GM19099 (cell line): ENCODE measurements at regions not wholly inside any gene's neighbourhood (a gene's known extent, or its start where the extent isn't known, plus 50 kb on each side); places are given as distances from the start of the nearest gene placed in this dataset.

Experiments
- POLR2A ChIP-seq: IDR thresholded peaks from 3 replicates; pipeline ENCODE4 v1.6.1; 2011; ENCODE audit warnings: low read depth; ENCODE audit not compliant: insufficient read length; ENCODE audit errors: extremely low read depth

DNA sequence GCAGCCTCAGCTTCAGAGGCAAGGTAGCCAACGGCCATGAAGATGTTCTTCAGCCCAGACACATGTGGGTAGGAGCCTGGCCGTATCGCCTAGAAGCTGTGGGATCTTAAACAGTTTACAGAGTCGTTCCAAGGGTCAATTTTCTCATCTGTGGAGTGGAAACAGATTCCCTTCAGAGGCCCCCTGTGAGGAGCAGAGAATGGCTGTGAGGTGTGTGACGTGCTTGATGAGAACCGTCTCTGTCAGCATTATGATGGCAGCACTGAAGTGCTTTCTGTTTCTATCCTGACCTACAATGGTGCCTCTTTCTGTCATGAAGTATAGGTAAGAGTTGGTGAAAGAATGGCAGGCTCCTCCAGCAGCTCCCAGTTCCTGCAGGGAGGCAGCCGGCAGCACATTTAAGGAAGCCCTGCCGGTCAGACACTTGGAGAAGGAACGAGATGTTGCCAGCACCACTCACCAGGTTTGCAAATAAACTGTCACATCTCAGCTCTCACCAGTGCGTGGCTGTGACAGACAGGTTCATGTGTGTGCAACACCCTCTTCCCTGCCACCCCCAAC lies 277.3 kb downstream of the FOXO1 start:
- TF ChIP-seq POLR2A: no peak

DNA sequence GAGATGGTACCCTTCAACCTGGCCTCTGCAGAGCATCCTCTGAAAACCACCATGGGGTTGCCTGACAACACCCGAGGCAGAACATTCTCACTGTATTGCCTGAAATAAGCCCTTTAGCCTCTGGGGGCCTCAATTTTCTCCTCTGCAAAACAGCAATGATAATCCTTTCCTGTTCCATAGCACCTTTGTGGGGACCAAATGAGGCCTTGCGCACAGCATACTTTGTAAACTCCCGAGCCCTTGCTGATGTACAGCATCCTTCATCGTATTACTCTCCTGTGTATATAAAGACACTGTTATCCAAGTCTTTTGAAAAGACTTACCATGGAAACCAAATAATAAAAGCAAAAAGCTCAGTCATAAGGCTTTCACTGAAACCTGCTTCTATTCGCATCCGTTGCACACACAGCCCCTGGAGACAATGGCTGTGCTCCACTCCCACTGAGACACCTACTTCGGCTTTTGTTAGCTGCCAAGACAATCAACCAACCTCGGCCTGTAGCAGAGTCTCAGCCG lies 276.0 kb downstream of the FOXO1 start:
- TF ChIP-seq POLR2A: no peak

DNA sequence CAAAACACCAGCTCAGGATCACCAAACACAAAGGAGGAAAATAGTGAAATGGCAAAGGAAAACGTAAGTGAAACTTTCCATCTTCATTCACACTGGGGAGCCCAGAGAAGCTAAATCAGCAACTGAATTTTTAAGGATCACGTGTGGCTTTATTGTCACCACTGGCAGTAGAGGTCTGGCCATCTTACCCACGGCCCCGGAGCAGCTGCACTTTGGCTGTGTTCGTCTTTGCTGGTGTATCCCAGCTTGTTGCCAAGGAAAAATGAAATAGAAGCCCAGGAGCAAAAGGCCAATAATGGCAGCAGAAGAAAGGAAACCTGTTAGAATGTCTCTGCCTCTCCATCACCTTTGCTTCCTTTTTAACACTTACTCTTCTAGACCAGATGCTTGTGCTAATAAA lies 274.7 kb downstream of the FOXO1 start:
- TF ChIP-seq POLR2A: no peak

DNA sequence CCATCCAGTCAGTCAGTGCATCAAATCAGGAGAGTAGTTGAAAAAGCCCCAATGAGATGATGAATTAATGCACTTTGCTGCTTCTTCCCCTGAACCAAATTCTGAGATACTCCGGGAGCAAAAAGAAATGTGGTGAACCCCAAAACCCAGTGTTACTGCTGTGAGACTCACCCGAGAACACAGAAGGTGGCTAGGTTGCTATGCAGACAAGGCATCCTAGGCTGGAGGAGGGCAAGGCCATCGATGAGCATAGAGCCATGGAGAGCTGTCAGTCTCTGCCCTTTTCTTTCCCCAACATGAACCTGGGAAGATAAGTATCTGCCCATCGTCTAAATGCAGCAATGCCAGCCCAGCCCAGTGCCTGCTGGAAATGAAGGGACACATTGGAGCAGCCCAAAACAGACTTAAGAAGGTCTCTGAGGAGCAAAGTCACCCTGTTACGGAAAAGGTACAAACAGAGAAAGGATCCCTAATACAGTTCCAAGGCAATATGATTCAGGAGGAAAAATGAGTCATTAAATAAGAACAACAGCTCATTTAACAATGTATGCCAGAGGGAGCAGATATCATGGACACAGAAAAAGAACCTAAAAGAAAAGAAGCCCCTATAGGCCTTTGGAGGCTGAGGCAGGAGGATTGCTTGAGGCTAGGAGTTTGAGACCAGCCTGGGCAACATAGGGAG lies 272.0 kb downstream of the FOXO1 start:
- TF ChIP-seq POLR2A: no peak

DNA sequence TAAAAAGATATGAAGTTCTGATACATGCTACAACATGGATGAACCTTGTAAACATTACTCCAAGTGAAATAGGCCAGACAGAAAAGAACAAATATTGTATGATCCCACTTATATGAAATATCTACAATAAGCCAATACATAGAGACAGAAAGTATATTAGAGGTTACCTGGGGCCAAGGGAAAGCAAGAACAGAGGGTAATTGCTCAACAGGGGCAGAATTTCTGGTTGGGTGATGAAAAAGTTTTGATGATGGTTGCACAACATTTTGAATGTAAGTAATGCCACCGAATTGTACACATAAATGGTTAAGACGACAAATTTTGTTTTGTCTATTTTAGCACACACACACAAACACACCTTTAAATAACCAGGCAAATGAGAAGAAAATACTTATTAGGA lies 268.4 kb downstream of the FOXO1 start:
- TF ChIP-seq POLR2A: no peak

DNA sequence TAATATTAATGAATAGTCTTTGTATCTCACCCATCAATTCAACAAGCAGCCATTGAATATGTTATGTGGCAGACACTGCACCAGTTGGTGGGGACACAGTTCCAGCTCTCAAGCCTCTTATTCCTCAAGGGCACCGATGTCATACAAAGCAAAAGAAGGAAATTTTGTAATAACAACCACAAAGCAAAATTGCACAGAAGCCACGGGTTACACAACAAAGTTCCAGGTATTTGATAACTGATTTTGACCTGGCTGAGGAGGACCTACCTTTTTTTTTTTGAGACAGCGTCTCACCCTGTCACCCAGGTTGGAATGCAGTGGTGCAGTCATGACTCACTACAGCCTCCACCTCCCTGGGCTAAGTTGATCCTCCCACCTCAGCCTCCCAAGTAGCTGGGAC lies 266.7 kb downstream of the FOXO1 start:
- TF ChIP-seq POLR2A: no peak

DNA sequence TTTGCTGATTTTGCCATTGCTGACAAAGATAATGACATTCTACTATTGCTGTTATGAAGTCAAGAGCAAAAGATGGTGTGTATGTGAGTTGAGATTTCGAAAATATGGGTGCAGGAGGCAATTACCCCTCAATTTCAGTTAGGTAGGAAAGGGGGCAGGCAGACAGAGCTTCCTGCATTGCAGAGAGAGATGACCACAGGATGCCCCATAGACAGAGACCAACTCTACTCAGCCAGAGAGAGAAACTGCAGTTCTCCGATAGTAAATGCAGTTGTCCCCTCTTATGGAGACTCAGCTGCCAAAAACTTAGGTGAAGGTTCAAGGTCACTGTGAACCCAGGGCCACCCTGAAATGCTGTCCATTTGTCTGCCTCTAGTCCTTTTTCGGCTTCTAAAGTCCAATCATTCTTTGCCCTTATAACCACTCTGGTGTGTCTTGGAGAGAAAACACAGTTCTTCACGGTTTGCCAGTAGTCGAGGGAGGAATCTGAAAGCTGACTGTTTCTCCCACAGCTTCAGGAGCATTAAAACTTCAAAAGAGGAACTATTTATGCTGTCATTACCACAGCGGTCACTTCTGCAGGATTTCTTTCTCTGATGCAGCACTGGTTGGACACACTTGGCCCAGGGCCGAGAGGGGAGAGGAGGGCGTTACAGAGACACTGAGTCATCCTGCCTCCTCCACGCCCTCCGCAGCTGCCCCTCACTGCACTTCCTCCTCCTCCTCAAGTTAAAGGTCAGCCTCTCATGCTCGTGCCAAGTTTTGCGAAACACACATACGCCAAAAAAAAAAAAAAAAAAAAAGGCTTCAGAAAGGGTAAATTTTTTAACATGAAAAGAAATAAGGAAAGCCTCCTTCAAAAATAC lies 264.3 kb downstream of the FOXO1 start:
- TF ChIP-seq POLR2A: no peak

DNA sequence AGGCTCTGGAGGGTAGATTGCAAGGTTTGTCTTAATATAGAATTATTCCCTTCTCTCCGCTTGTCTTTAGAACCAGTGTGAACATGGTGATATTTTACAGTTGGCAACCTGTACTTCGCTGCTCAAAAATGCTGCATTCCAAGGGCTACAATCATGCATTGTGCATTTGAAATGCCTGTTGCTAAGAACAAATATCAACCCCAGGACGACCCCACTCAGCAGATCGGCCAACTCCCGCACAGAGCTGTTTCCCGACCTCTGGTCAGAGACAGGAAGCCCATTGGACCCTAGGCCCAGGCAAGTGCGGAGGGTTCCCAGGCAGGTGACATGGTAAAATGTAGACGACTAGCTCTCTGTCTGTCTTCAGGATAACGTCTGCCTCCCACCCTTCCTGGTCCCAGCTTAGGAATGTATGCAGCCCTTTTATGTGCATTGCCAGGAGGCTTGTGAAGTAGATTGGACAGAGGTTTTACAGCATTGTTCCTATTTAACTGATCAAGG lies 263.5 kb downstream of the FOXO1 start:
- TF ChIP-seq POLR2A: no peak

DNA sequence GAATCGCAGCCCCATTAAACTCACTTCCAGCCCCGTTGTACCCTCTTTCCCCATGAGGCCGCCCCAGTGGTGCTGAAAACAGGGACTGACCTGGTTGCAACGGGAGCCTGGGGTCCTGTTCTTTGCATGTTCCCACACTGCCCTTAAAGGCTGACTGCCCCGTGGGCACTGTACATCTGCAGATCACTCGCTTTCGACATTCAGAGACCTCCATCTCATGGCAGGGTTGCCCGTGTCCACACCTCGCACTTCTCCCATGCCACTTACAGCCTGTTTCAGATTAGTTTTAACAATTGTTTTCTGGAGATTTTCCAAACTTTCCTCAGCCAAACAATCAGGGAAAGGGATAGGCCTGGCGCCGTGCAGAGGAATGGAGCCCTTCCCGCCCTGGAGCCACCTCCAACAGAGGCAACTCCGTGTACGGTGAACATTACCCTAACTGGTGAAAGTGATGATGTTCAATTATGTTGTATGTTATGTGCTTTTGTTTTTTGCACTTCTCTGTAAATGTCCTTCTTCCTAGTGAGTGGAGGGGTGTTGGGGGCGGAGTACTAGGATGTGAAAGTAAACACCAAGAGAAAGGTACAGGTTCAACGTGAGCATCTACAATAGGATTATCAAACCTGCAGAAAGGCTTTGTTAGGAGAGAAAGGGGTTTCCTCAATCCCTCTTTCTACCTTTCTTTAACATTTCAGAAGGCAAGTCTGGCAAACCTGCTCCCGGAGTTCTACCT lies 262.8 kb downstream of the FOXO1 start:
- TF ChIP-seq POLR2A: no peak

DNA sequence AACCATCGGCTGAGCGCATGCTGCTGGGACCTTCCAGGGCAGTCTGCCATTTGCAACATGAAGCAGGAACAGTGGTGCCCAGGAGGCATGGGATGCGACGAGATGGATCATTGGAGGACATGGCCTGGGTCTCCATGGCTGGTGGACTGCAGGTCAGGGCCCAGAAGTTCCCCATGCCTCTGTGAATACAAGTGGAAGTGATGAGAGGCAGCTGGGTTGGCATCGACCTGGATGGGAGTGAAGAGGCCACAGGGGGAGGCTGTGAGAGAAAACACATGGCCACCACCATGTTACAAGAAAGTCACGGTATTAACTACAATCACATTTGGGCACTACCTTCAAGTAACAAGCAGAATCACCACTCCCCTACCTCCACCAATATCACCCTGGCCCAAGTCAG lies 262.0 kb downstream of the FOXO1 start:
- TF ChIP-seq POLR2A: no peak

DNA sequence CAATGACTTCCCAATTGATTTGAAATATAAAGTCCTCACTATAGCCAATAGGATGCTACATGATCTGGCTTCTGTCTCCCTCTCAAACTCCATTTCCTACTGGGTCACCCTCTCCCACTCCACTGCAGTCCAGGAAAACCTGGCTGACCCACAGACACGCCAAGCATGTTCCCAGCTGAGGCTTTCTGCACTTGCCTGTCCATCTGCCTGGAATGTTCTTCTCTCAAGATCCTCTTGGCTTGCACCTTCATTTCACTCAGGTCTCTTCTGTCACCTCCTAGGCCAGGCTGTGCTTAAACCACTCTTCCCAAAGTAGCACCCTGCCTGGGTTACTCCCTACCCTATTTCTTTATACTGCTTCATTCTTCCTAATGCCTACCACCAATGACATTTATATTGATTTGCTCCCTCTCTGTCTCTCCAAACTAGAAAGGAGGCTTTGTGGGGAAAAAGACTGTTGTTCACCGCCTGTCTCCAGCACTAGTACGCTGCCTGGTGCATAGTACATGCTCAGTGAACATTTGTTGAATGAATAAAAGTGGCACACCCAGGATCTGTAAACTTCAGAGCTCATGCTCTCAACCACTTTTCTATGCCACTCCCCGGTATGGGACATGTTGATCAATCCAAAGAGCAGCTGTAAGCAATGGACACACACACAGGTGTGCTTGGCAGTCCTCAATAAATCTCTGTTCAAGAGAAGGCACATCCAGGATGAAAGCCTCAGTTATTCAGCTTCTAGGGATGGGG lies 261.3 kb downstream of the FOXO1 start:
- no peak for TF ChIP-seq POLR2A

DNA sequence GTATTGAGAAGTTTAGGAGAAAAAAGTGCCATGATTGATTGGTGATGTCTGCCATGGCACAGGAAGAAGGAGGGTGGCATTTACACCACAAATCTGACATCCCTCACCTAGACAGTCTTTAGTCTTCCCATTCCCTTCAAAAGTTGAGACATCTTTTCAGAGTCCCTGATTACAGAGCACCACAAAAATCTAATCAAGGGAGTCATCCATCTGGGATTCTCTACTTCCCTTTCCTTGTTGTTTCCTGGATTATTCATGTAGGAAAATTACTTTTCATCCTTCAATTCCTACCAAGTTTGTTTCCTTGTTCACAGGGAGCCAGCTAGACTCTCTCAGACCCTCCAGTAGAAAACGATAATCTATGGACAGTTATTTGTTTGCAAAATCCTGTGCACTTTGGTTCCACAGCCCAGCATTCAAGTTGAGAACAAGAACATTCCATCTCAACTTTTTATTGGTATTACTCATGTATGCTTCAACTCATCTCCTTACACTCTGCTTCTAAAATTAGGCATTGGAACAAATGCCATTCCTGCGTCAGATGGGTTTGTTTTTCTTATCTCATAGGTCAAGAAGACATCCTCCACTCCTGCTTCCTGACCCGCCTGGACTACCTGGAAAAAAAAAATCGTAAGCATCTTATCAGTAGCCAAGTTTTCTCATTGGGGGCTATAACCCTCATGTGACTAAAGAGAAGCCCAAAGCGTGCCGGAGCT lies 259.9 kb downstream of the FOXO1 start:
- TF ChIP-seq POLR2A: no peak

DNA sequence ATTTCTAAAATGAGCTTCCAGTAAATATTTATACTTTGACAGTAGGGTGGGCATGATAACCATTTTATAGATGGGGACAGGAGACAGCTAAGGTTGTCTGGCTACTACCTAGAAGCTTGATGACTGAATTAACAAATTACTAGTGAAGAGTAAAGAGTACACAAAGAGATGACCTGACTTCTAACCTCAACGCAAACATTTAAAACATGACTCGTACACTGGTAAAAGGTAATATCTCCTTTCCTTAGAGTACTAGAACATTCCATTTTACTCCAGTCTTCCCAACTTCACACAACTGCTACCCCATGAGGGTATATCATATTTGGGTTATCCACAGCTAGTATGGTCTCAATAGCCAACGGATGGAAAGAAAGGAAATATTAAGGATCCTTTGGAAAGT lies 258.9 kb downstream of the FOXO1 start:
- TF ChIP-seq POLR2A: no peak

DNA sequence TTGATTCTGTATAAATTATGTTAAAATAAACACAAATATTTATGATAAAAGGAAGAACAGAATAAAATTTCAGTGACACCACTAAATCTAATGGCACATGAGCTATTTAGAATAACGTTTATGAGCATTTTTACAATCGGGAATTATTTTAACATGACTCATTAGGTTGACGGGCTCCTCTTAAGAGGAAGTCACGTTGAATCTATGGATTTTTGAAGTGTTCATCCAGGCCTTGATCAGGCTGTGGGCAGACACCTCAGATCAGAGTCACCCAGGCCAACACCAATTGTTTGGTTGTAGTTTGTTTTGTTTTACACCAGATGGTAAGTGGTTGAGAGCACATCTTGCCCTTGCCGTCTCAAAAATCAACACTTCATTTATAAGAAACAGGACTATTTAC lies 257.8 kb downstream of the FOXO1 start:
- no peak for TF ChIP-seq POLR2A
